Fibroblast of lung (primary cell): ENCODE measurements at regions not wholly inside any gene's neighbourhood (a gene's known extent, or its start where the extent isn't known, plus 50 kb on each side); places are given as distances from the start of the nearest gene placed in this dataset.

Experiments
- CTCF ChIP-seq, 2 donors: IDR thresholded peaks in 1 of 2; conservative IDR thresholded peaks in 1 of 2; 1 replicate in 1 of 2; 2 replicates in 1 of 2; pipeline ENCODE4 v1.5.1; 2011 to 2012; ENCODE audit warnings: low read length in 2 of 2, control low read depth in 1 of 2, inconsistent platforms in 1 of 2, low read depth in 1 of 2, mild to moderate bottlenecking in 1 of 2
- EZH2 ChIP-seq: IDR thresholded peaks from 2 replicates; pipeline ENCODE4 v1.5.1; 2012; ENCODE audit warnings: low read length, control low read depth, mild to moderate bottlenecking; ENCODE audit errors: missing control alignments

- TF ChIP-seq CTCF (conservative IDR thresholded peaks at IDR 0.05 in 1 of 2, IDR thresholded peaks at IDR 0.05 in 1 of 2; ENCODE audit: low read depth in 1 of 2, low read length in 2 of 2): no peak
- TF ChIP-seq EZH2: no peak
Measured at GRCh38 chr11:39385911-39386310, 2073.5 kb downstream of the LRRC4C start.
